Kidney tubule cell (primary cell): ENCODE measurements at regions not wholly inside any gene's neighbourhood (a gene's known extent, or its start where the extent isn't known, plus 50 kb on each side); places are given as distances from the start of the nearest gene placed in this dataset.
"Not testable (repeated sequence)": the region's sequence is repeated elsewhere in the genome, so short reads cannot be mapped to it uniquely, and the experiment has no call there.

Source experiments
- DNase-seq: peaks from one replicate; pipeline ENCODE4 v3.0.0-alpha.2; 2018; ENCODE audit warnings: low spot score

GRCh38 chr5:114953565-114953964 is 216.1 kb downstream of the TRIM36 start:
- no peak for DNase-seq

GRCh38 chr5:114952876-114953275 is 216.8 kb downstream of the TRIM36 start:
- DNase-seq, result no peak

GRCh38 chr5:114949756-114950155 is 220.0 kb downstream of the TRIM36 start:
- no peak for DNase-seq

GRCh38 chr5:114948986-114949621 is 220.6 kb downstream of the TRIM36 start:
- DNase-seq, result no peak

GRCh38 chr5:114948363-114948762 is 221.3 kb downstream of the TRIM36 start:
- DNase-seq, result no peak

- DNase-seq, result no peak
These were observed 229.0 kb downstream of the TRIM36 start for GRCh38 chr5:114940709-114941108.

- DNase-seq, result no peak
These were observed 234.2 kb downstream of the TRIM36 start for GRCh38 chr5:114935490-114935889.

GRCh38 chr5:114928644-114929462 is 240.9 kb downstream of the TRIM36 start:
- no peak for DNase-seq

GRCh38 chr5:114924769-114925168 is 244.9 kb downstream of the TRIM36 start:
- DNase-seq, result no peak

- DNase-seq, result no peak
These were observed 257.4 kb downstream of the TRIM36 start for GRCh38 chr5:114912189-114912920.

GRCh38 chr5:114910727-114911126 is 259.0 kb downstream of the TRIM36 start:
- no peak for DNase-seq

- DNase-seq, result no peak
These were observed 260.3 kb downstream of the TRIM36 start for GRCh38 chr5:114909424-114909823.

GRCh38 chr5:114903767-114904166 is 265.9 kb downstream of the TRIM36 start:
- DNase-seq, result no peak

GRCh38 chr5:114898602-114899001 is 271.1 kb downstream of the TRIM36 start:
- DNase-seq, result no peak

- DNase-seq, result no peak
These were observed 286.0 kb downstream of the TRIM36 start for GRCh38 chr5:114883675-114884074.

GRCh38 chr5:114859438-114859735 is 310.3 kb downstream of the TRIM36 start:
- no peak for DNase-seq

- no peak for DNase-seq
These were observed 310.9 kb downstream of the TRIM36 start for GRCh38 chr5:114858665-114859437.

GRCh38 chr5:114857941-114858551 is 311.7 kb downstream of the TRIM36 start:
- DNase-seq, result no peak

- DNase-seq, result not testable (repeated sequence)
These were observed 325.0 kb downstream of the TRIM36 start for GRCh38 chr5:114844711-114845110.

- DNase-seq, result no peak
These were observed 330.3 kb downstream of the TRIM36 start for GRCh38 chr5:114839360-114839759.

GRCh38 chr5:114838937-114839336 is 330.8 kb downstream of the TRIM36 start:
- DNase-seq, result no peak

- no peak for DNase-seq
These were observed 339.6 kb downstream of the TRIM36 start for GRCh38 chr5:114830114-114830513.
